NB4 (cell line): ENCODE measurements at regions not wholly inside any gene's neighbourhood (a gene's known extent, or its start where the extent isn't known, plus 50 kb on each side); places are given as distances from the start of the nearest gene placed in this dataset.

Experiments
- CTCF ChIP-seq: IDR thresholded peaks from one replicate; pipeline ENCODE4 v1.5.1; 2012; ENCODE audit warnings: low read depth, low read length
- MYC ChIP-seq: IDR thresholded peaks from 2 replicates; pipeline ENCODE4 v1.6.1; 2011; ENCODE audit warnings: low read depth, low read length
- POLR2A ChIP-seq: IDR thresholded peaks from 2 replicates; pipeline ENCODE4 v1.6.1; 2011; ENCODE audit warnings: mild to moderate bottlenecking; ENCODE audit not compliant: insufficient read length; ENCODE audit errors: extremely low read depth
- TF ChIP-seq, protein P1 (sequence below): IDR thresholded peaks from 2 replicates; pipeline ENCODE4 v1.6.1; 2011; ENCODE audit warnings: low read depth, low read length

GRCh38 chr5:16391858-16392649 lies 73.5 kb downstream of the ZNF622 start:
- TF ChIP-seq CTCF, result no peak
- no peak for TF ChIP-seq MYC
- TF ChIP-seq, protein P1, sequence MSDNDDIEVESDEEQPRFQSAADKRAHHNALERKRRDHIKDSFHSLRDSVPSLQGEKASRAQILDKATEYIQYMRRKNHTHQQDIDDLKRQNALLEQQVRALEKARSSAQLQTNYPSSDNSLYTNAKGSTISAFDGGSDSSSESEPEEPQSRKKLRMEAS, result no peak
- TF ChIP-seq POLR2A, result no peak
